Hepatocyte (in vitro differentiated cells): ENCODE measurements at regions not wholly inside any gene's neighbourhood (a gene's known extent, or its start where the extent isn't known, plus 50 kb on each side); places are given as distances from the start of the nearest gene placed in this dataset.

Source experiments
- DNase-seq: peaks from one replicate; pipeline ENCODE4 v3.0.0-alpha.2; 2016; ENCODE audit warnings: low spot score
- H2AFZ ChIP-seq: fragments of 200-600 bp; sonication (generic); 2 replicates; pipeline ENCODE4 v1.6.0; 2016; ENCODE audit warnings: antibody characterized with exemption, mild to moderate bottlenecking
- H3K27ac ChIP-seq: fragments of 200-600 bp; sonication (generic); 2 replicates; pipeline ENCODE4 v1.5.1; 2016; ENCODE audit warnings: mild to moderate bottlenecking
- H3K27me3 ChIP-seq: fragments of 200-600 bp; sonication (generic); 2 replicates; pipeline ENCODE4 v1.6.1; 2016
- H3K36me3 ChIP-seq: fragments of 200-600 bp; sonication (generic); replicated peaks from 2 replicates; pipeline ENCODE4 v1.5.1; 2016; ENCODE audit warnings: low read depth; ENCODE audit not compliant: insufficient read depth
- H3K4me1 ChIP-seq: fragments of 200-600 bp; sonication (generic); 2 replicates; pipeline ENCODE4 v1.5.1; 2016; ENCODE audit warnings: mild to moderate bottlenecking, moderate library complexity; ENCODE audit not compliant: insufficient read depth
- H3K4me2 ChIP-seq: fragments of 200-600 bp; sonication (generic); 2 replicates; pipeline ENCODE4 v1.6.0; 2016
- H3K4me3 ChIP-seq: fragments of 200-600 bp; sonication (generic); 2 replicates; pipeline ENCODE4 v1.5.1; 2016; ENCODE audit warnings: mild to moderate bottlenecking
- H3K79me2 ChIP-seq: fragments of 200-600 bp; sonication (generic); 2 replicates; pipeline ENCODE4 v1.6.0; 2017; ENCODE audit warnings: mild to moderate bottlenecking
- H3K9me2 ChIP-seq: fragments of 200-600 bp; sonication (generic); replicated peaks from 2 replicates; pipeline ENCODE4 v1.6.0; 2017; ENCODE audit warnings: mild to moderate bottlenecking; ENCODE audit not compliant: insufficient read depth
- H3K9me3 ChIP-seq: fragments of 200-600 bp; sonication (generic); 2 replicates; pipeline ENCODE4 v1.5.1; 2016; ENCODE audit warnings: low read depth, mild to moderate bottlenecking
- H4K20me1 ChIP-seq: fragments of 200-600 bp; sonication (generic); 2 replicates; pipeline ENCODE4 v1.6.0; 2016; ENCODE audit warnings: mild to moderate bottlenecking; ENCODE audit not compliant: insufficient read depth, poor library complexity, severe bottlenecking
- CTCF ChIP-seq: fragments of 200-600 bp; sonication (generic); IDR thresholded peaks from 2 replicates; pipeline ENCODE4 v1.5.1; 2016; ENCODE audit warnings: antibody characterized with exemption, mild to moderate bottlenecking; ENCODE audit not compliant: poor library complexity
- EZH2 ChIP-seq: fragments of 200-600 bp; sonication (generic); IDR thresholded peaks from 2 replicates; pipeline ENCODE4 v1.6.1; 2016; ENCODE audit warnings: antibody characterized with exemption, mild to moderate bottlenecking, borderline replicate concordance
- EZH2phosphoT487 ChIP-seq: fragments of 200-600 bp; sonication (generic); IDR thresholded peaks from one replicate; pipeline ENCODE4 v1.6.1; 2018; ENCODE audit warnings: antibody characterized with exemption, mild to moderate bottlenecking, low read depth, moderate library complexity; ENCODE audit not compliant: unreplicated experiment, severe bottlenecking
- WGBS: methylation state at CpG from one replicate; pipeline ENCODE4 v1.1.6; 2016; ENCODE audit warnings: low lambda C conversion rate; ENCODE audit errors: missing lambda C conversion rate; 5-methylcytosine and 5-hydroxymethylcytosine counted together

GRCh38 chr7:42373285-42373684, 136.3 kb upstream of the GLI3 start:
- H3K4me3 ChIP-seq, result no peak overlapping the region
- no peaks in the 10 kb centered on the region for H3K4me1 ChIP-seq
- WGBS, result 57% methylated on average over 1 of the region's 1 CpG
- H3K27ac ChIP-seq, result no peak overlapping the region
- H3K36me3 ChIP-seq, result no peaks in the 10 kb centered on the region
- DNase-seq, result no peak
- H3K79me2 ChIP-seq, result no peaks in the 10 kb centered on the region
- H3K9me3 ChIP-seq, result no peaks in the 10 kb centered on the region
- no peaks in the 10 kb centered on the region for H4K20me1 ChIP-seq
- no peaks in the 10 kb centered on the region for H3K27me3 ChIP-seq
- no peak overlapping the region for H3K4me2 ChIP-seq
- no peak overlapping the region for H2AFZ ChIP-seq
- no peaks in the 10 kb centered on the region for H3K9me2 ChIP-seq
- TF ChIP-seq CTCF, result no peak
- no peak for TF ChIP-seq EZH2phosphoT487
- no peak for TF ChIP-seq EZH2

GRCh38 chr7:42372479-42372878, 135.5 kb upstream of the GLI3 start:
- Histone ChIP-seq H3K27me3 (no peaks in the 10 kb centered on the region), H3K9me3 (no peaks in the 10 kb centered on the region), H3K79me2 (no peaks in the 10 kb centered on the region), H3K4me3 (no peak overlapping the region), H3K27ac (no peak overlapping the region), H4K20me1 (no peaks in the 10 kb centered on the region), H2AFZ (no peak overlapping the region), H3K9me2 (no peaks in the 10 kb centered on the region), H3K36me3 (no peaks in the 10 kb centered on the region), H3K4me1 (no peaks in the 10 kb centered on the region), H3K4me2 (no peak overlapping the region)
- WGBS, result 61% methylated on average over 3 of the region's 3 CpGs
- DNase-seq, result no peak
- TF ChIP-seq CTCF, result no peak
- no peak for TF ChIP-seq EZH2phosphoT487
- TF ChIP-seq EZH2, result no peak

GRCh38 chr7:42359946-42360345, 122.9 kb upstream of the GLI3 start:
- DNase-seq, result no peak
- Histone ChIP-seq H3K9me2 (no peaks in the 10 kb centered on the region), H3K27ac (no peak overlapping the region), H4K20me1 (no peaks in the 10 kb centered on the region), H3K79me2 (no peaks in the 10 kb centered on the region), H3K4me3 (no peak overlapping the region), H3K4me1 (no peaks in the 10 kb centered on the region), H2AFZ (no peak overlapping the region), H3K27me3 (no peaks in the 10 kb centered on the region), H3K36me3 (no peaks in the 10 kb centered on the region), H3K4me2 (no peak overlapping the region), H3K9me3 (no peaks in the 10 kb centered on the region)
- WGBS, result 53% methylated on average over 1 of the region's 1 CpG
- TF ChIP-seq EZH2 (no peak), EZH2phosphoT487 (no peak), CTCF (no peak)
